ENCODE measurements at regions not wholly inside any gene's neighbourhood (a gene's known extent, or its start where the extent isn't known, plus 50 kb on each side); places are given as distances from the start of the nearest gene placed in this dataset.

- no peak for TF ChIP-seq CTCF (IDR thresholded peaks at IDR 0.05; ENCODE audit: low read depth, low read length, missing control alignments)
- DNase-seq (ENCODE audit: extremely low read depth, low read depth) = no peak
- H3K4me3 ChIP-seq (replicated peaks; ENCODE audit: low read depth, low read length) = no peak overlapping the region
Measured at GRCh38 chr1:22347854-22348760, 103.5 kb upstream of the ZBTB40 start.

DNA sequence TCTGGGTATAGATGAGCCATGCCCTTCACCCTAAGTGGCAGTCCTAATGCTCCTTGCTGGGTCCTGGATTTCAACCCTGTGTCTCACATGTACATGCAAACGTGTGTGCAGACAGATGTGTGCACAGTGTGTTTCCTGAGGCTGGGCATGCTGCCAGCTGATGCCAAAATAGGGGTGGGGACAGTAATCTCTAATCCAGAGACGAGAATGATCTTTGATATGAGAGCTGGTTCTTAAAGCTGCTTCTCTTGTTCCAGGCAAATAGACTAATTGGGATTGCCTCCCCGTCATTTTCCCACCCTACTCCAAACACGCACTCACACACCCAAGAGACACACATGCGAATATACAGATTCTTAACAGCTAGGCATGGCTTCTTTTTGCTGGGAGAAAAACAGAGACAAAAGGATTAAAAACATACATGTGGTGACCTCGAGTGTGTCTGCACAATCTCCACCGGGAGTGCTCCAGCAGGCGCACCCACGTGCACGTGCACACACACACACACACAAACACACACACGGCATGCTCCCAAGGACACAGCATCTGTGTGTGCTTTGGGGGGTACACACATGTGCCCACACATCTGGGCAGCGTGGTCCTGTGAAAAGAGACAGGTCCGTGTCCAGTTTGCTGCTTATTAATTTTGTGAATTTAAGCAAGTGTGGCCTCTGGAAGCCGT, 102.1 kb upstream of the ZBTB40 start:
- DNase-seq (ENCODE audit: extremely low read depth, low read depth) = no peak
- no peak for TF ChIP-seq CTCF (IDR thresholded peaks at IDR 0.05; ENCODE audit: low read depth, low read length, missing control alignments)
- H3K4me3 ChIP-seq (replicated peaks; ENCODE audit: low read depth, low read length) = no peak overlapping the region

- TF ChIP-seq CTCF (IDR thresholded peaks at IDR 0.05; ENCODE audit: low read depth, low read length, missing control alignments) = no peak
- DNase-seq (ENCODE audit: extremely low read depth, low read depth) = no peak
- H3K4me3 ChIP-seq (replicated peaks; ENCODE audit: low read depth, low read length) = no peak overlapping the region
Measured at GRCh38 chr1:22350171-22350923, 101.3 kb upstream of the ZBTB40 start.

GRCh38 chr1:22350924-22351767, 100.5 kb upstream of the ZBTB40 start:
- TF ChIP-seq CTCF (IDR thresholded peaks at IDR 0.05; ENCODE audit: low read depth, low read length, missing control alignments) = no peak
- no peak overlapping the region for H3K4me3 ChIP-seq (replicated peaks; ENCODE audit: low read depth, low read length)
- no peak for DNase-seq (ENCODE audit: extremely low read depth, low read depth)

- H3K4me3 ChIP-seq (replicated peaks; ENCODE audit: low read depth, low read length) = no peak overlapping the region
- no peak for DNase-seq (ENCODE audit: extremely low read depth, low read depth)
- TF ChIP-seq CTCF (IDR thresholded peaks at IDR 0.05; ENCODE audit: low read depth, low read length, missing control alignments) = no peak
Measured at GRCh38 chr1:22351768-22352080, 99.9 kb upstream of the ZBTB40 start.

DNA sequence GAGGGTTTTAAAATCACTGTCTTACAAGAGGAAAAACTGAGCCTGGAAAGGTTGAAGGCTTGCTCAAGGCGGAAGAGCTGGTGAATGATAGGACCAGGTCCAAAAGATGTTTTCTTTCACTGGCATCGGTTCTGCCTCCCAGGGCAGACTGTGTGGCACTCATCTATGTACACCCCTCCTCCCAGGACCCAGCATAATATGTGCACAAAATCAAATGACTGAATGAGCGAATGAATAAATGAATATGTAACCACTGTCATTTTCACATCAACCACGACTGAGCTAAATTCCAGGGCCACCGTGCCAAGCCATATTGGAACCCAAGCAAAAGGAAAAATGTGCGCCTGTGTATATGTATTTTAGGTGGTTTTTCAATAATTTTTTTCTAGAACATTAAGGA, 99.3 kb upstream of the ZBTB40 start:
- TF ChIP-seq CTCF (IDR thresholded peaks at IDR 0.05; ENCODE audit: low read depth, low read length, missing control alignments) = no peak
- DNase-seq (ENCODE audit: extremely low read depth, low read depth) = no peak
- no peak overlapping the region for H3K4me3 ChIP-seq (replicated peaks; ENCODE audit: low read depth, low read length)

Data from HFF-Myc (cell line).